8988T (cell line): ENCODE measurements at regions not wholly inside any gene's neighbourhood (a gene's known extent, or its start where the extent isn't known, plus 50 kb on each side); places are given as distances from the start of the nearest gene placed in this dataset.

ENCODE experiments used
- DNase-seq: peaks from one replicate; pipeline ENCODE4 v3.0.0; 2011

GRCh38 chr5:133760532-133760931 is 148.2 kb upstream of the FSTL4 start:
- no peak for DNase-seq

DNA sequence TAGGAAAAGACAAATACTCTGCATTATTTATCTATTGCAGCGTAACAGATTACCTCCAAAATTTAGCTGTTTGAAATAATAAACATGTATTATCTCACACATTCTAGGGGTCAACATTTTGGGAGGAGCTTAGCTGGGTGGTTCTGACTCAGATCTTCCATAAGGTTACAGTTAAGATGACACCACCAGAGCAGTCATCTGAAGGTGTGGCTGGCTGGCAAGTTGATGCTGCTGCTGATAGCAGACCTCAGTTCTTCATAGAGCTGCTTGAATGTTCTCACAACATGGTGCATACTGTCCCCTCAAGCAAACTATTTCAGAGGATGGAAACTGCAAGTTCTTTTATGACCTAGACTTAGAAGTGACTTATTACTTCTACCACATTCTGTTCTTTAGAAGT is 146.3 kb upstream of the FSTL4 start:
- DNase-seq, result no peak

DNA sequence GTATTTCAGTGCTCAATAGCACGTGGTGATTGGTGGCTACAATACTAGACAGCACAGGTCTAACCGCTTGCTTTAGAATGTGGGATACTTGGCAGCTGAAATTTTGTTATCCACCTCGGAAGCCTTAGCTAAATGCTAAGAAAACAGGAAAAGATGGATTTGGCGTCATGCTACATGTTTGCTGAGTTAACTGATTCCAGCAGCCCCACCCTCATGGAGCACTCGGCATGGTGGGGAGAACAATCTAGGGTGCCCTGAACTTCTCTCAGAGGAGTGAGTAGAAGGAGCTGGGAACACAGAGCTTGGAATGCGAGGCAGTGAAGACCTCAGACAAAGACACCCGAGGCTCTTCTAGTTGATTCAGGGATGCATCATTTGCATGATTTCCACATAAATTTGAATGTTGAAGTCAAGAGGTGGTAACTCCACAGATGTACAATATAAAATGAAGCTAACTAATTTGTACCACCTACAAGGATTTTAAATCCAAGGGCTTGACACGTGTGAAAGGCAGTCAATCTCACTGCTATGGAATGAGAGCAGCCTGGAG is 145.1 kb upstream of the FSTL4 start:
- DNase-seq, result no peak

- no peak for DNase-seq
Observed at GRCh38 chr5:133756756-133757155, 144.4 kb upstream of the FSTL4 start.

DNA sequence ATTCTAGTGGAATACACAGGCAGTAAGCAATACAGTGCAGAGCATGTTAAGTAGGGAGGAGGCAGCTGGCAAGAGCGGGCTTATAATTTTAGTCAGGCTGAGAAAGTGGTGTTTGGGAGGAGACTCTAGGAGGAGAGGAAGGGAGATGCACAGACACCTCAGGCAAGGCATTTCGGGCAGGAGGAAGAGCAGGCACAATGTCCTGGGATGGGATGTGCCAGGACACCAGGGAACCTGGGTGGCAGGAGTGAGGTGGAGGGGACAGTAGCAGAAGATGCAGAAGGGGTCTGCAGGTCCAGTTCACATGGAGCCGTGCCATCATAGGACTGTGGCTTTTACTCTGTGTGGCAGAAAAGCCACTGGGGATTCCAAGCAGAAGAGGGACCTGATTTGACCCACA is 143.7 kb upstream of the FSTL4 start:
- DNase-seq, result no peak

- DNase-seq, result no peak
Observed at GRCh38 chr5:133754575-133755169, 142.3 kb upstream of the FSTL4 start.

GRCh38 chr5:133753856-133754255 is 141.5 kb upstream of the FSTL4 start:
- DNase-seq, result no peak

DNA sequence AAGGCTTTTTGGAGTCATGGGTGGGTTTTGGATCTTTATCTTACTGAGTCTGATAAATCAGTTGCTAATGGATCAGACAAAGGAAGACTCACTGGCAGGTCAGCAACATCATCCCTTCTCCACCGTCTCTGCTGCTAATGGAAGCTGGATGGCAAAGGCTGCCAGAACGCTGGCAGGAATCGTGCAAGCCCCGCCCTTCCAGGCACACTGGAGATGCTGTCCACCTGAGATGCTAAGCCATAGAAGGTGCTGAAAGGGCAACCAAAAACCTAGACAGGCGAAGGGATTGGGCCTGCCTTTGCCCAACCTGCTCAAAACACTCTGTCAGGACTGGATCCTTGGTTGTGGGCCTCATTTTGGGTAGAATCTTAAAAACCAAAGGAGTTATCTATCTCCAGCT is 139.5 kb upstream of the FSTL4 start:
- no peak for DNase-seq

DNA sequence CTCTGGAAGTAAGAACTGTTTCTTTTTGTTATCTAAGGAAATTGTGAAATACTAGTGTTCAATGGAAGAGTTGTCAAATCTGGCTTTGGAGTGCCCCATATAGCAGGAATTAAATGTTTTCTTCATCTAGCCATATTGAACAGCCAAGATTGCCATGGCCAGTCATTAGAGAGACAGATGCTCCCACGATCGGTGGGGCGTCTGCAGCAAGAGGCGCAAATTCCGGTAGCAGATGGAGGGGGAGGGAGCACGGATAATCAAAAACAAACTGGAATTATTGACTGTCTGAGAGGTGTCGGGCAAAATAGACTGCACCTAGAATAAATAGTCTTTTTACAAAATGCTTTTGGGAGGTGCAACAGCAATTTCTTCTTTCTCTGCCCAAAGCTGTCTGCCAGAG is 139.1 kb upstream of the FSTL4 start:
- no peak for DNase-seq

DNA sequence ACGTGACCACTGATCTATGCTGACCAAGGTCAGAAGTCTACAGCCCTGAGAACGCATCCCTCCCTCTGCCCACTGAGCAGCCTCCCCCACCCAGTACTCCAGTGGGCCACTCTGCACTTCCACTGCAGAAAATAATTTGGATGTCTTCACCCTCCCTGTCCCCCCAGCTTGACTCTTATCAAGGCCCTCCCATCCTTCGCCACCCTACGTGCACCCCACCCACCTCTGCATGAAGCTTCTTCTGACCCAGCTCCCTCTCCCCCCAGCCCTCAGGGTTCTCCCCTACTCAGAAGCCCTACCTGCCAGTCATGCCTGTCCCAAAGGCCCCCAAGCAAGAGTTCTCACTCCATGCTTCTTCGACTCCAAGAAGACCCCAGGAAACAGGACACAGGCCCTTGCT is 138.5 kb upstream of the FSTL4 start:
- no peak for DNase-seq

DNA sequence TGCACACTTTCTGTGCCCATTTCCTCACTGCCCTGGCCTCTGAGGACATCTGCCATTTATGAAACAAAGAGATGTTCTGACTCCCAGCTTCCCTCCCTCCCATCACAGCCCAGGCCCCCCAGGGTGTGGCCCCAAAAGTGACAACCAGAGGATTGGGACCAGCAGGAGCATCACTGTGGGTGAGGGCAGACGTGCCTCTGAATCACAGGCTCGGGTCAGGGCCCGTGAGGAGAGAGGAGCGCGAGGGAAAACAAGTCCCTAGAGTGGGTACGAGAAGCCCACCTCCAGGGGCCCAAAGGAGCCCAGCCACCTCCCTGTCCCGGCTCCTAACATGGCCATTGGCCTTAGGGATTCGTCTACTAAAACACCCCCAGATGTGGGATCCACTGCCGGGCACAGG is 138.0 kb upstream of the FSTL4 start:
- DNase-seq, result no peak

DNA sequence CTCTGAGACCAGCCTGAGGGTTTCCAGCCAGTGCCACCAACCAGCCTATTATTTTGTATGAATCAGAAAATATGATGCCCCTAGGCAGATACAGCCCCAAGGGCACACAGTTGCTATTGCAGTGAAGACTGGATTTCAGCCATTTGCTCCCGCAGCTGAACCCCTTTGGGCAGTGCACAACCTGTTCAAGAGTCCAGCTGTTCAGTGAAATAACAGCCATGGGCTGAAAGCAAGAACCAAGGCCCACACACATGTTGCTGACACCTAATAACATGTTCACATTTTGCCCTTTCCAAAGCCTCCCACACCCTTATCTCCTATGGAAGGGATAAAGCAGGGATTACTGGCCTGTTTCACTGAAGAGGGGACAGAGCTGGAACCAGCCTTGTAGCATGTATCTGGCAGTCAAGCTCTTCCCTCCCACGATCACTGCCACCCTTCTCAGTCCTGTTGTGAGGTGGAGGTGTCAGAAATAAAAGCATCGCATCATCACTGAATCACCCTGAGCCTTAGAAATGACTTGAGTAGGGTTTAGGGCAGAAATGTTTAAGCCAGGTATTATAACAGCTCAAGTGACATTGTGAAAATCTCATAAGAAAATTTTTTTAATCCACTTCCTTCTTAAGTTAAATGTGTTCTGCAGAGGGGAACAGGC is 137.1 kb upstream of the FSTL4 start:
- DNase-seq, result no peak

GRCh38 chr5:133746834-133747233 is 134.5 kb upstream of the FSTL4 start:
- DNase-seq, result peak; percentile 16

- DNase-seq, result no peak
Observed at GRCh38 chr5:133744960-133745308, 132.6 kb upstream of the FSTL4 start.

GRCh38 chr5:133744051-133744959 is 132.0 kb upstream of the FSTL4 start:
- DNase-seq, result no peak

DNA sequence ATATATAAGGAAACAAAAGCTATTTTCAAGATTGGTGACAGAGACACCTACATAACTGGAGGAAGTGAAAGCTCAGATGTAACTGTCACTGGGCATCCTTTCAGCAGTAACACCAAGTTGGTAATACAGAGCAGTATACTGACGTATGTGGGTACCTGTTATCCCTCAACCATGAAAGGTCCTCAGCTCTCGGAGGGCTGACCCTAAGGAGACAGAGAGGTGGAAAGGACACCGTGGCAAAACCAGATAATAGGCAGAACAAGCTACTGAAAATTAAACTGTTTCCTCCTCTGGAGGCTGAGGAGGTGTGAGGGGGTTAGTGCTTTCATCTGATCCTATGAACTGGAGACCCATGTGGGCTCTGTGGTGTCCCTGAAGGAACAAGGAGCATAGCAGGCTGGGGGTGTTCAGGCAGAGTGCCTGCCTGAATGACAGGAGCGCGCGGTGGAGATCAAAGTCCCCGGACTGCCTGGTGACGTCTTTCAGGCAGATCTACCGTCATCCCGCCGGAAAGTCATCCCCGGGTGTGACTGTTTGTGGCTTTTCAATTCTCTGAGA is 130.2 kb upstream of the FSTL4 start:
- DNase-seq, result no peak

- DNase-seq, result no peak
Observed at GRCh38 chr5:133741818-133742355, 129.5 kb upstream of the FSTL4 start.

DNA sequence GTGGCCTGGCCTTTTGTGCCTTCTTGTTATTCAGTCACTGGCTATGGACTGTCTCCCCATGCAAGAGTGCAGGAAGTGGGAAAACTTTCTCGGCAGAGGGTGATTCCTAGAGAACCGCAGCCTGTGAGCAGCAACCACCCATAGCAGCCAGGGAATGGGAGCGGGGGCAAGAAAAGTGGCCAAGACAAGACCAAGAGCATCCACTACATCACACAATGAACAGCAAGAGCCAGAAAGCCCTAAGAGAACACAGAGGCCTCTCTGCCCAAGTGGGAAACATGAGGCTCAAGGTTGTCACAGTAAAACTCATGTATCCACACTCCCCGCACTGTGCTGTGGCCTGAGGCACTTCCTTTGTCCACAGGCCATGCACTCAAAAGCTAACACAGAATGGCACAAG is 129.1 kb upstream of the FSTL4 start:
- DNase-seq, result no peak

- no peak for DNase-seq
Observed at GRCh38 chr5:133739181-133739780, 126.9 kb upstream of the FSTL4 start.

GRCh38 chr5:133738271-133738670 is 125.9 kb upstream of the FSTL4 start:
- DNase-seq, result no peak

- no peak for DNase-seq
Observed at GRCh38 chr5:133736512-133736911, 124.2 kb upstream of the FSTL4 start.

DNA sequence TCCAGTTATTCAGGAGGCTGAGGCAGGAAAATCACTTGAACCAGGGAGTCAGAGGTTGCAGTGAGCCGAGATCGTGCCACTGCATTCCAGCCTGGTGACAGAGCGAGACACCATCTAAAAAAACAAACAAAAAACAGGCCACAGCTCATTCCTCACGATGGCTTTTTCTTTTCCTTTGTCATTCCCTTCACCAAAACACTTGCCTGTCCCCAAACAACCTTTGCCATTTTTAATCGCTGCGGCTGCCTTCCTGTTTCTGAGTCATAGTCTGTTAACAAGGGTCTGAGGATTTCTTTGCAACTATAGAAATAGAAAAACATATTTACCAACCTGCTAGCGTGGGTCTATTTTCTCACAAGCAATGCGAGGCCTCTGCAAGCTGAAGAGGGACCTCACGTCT is 123.0 kb upstream of the FSTL4 start:
- DNase-seq, result no peak

DNA sequence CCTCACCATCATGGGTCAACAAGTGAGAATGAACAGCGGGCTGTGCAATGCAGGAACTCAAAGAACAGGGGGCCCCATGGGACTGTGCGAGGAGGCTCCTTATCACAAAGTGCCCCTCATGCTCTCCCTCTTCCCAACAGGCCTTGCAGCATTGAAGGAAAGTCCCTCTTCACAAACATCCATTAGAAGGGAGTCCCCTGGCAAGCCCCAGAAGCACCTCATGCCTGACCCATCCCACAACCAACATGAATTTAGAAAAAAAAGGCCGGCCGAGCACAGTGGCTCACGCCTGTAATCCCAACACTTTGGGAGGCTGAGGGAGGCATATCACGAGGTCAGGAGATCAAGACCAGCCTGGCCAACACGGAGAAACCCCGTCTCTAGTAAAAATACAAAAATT is 122.6 kb upstream of the FSTL4 start:
- no peak for DNase-seq
